H9 (cell line): ENCODE measurements at regions not wholly inside any gene's neighbourhood (a gene's known extent, or its start where the extent isn't known, plus 50 kb on each side); places are given as distances from the start of the nearest gene placed in this dataset.

ENCODE experiments used
- DNase-seq: peaks from one replicate; pipeline ENCODE4 v3.0.0-alpha.2; 2017
- H2AFZ ChIP-seq: one replicate; pipeline ENCODE4 v1.6.1; 2013; ENCODE audit warnings: mild to moderate bottlenecking, low read length, control low read depth, moderate library complexity
- H2AK5ac ChIP-seq: 2 replicates; pipeline ENCODE4 v1.6.1; 2013; ENCODE audit warnings: low read length, control low read depth, mixed read lengths; ENCODE audit not compliant: insufficient read length
- H2BK120ac ChIP-seq: one replicate; pipeline ENCODE4 v1.6.1; 2013; ENCODE audit warnings: low read depth, mild to moderate bottlenecking, low read length, control low read depth, inconsistent platforms; ENCODE audit not compliant: poor library complexity, severe bottlenecking
- H2BK12ac ChIP-seq: 2 replicates; pipeline ENCODE4 v1.6.1; 2013; ENCODE audit warnings: low read length, control low read depth, mixed read lengths, low read depth; ENCODE audit not compliant: insufficient read length
- H2BK15ac ChIP-seq: 2 replicates; pipeline ENCODE4 v1.6.1; 2013; ENCODE audit warnings: low read depth, low read length, control low read depth
- H2BK20ac ChIP-seq: one replicate; pipeline ENCODE4 v1.6.1; 2013; ENCODE audit warnings: low read depth, mild to moderate bottlenecking, low read length, control low read depth, inconsistent platforms; ENCODE audit not compliant: poor library complexity, severe bottlenecking
- H2BK5ac ChIP-seq: 2 replicates; pipeline ENCODE4 v1.6.1; 2013; ENCODE audit warnings: low read length, control low read depth, mixed read lengths; ENCODE audit not compliant: insufficient read length
- H3K14ac ChIP-seq: 2 replicates; pipeline ENCODE4 v1.6.1; 2013; ENCODE audit warnings: low read length, control low read depth; ENCODE audit not compliant: insufficient read depth
- H3K18ac ChIP-seq: 2 replicates; pipeline ENCODE4 v1.6.1; 2013; ENCODE audit warnings: low read depth, mild to moderate bottlenecking, mixed read lengths, low read length, control low read depth; ENCODE audit not compliant: insufficient read length
- H3K23ac ChIP-seq: 2 replicates; pipeline ENCODE4 v1.6.1; 2013; ENCODE audit warnings: low read length, control low read depth, mixed read lengths, low read depth; ENCODE audit not compliant: insufficient read length
- H3K23me2 ChIP-seq: 2 replicates; pipeline ENCODE4 v1.6.1; 2013; ENCODE audit warnings: low read depth, mild to moderate bottlenecking, mixed read lengths, low read length, control low read depth; ENCODE audit not compliant: insufficient read length, poor library complexity, severe bottlenecking
- H3K27ac ChIP-seq: 2 replicates; pipeline ENCODE4 v1.5.1; 2013; ENCODE audit warnings: low read length, control low read depth, mixed read lengths, low read depth; ENCODE audit not compliant: insufficient read length
- H3K27me3 ChIP-seq: 2 replicates; pipeline ENCODE4 v1.6.1; 2013; ENCODE audit warnings: low read length, control low read depth, inconsistent platforms; ENCODE audit not compliant: insufficient read depth
- H3K4ac ChIP-seq: 2 replicates; pipeline ENCODE4 v1.6.1; 2013; ENCODE audit warnings: low read depth, mild to moderate bottlenecking, control low read depth, inconsistent platforms, low read length, moderate library complexity
- H3K4me1 ChIP-seq: 2 replicates; pipeline ENCODE4 v1.6.1; 2013; ENCODE audit warnings: low read length, control low read depth, inconsistent platforms; ENCODE audit not compliant: insufficient read depth
- H3K4me2 ChIP-seq: 2 replicates; pipeline ENCODE4 v1.6.1; 2013; ENCODE audit warnings: low read length, control low read depth, mixed read lengths; ENCODE audit not compliant: insufficient read length, insufficient read depth
- H3K56ac ChIP-seq: 2 replicates; pipeline ENCODE4 v1.6.1; 2013; ENCODE audit warnings: low read depth, mild to moderate bottlenecking, mixed read lengths, low read length, control low read depth; ENCODE audit not compliant: insufficient read length
- H3K79me1 ChIP-seq: 2 replicates; pipeline ENCODE4 v1.6.1; 2013; ENCODE audit warnings: low read depth, mild to moderate bottlenecking, moderate library complexity, low read length, control low read depth, inconsistent platforms; ENCODE audit not compliant: insufficient read depth, poor library complexity, severe bottlenecking
- H3K79me2 ChIP-seq: 2 replicates; pipeline ENCODE4 v1.6.1; 2013; ENCODE audit warnings: low read length, control low read depth, inconsistent platforms; ENCODE audit not compliant: insufficient read depth
- H3K9ac ChIP-seq: 2 replicates; pipeline ENCODE4 v1.6.1; 2013; ENCODE audit warnings: low read length, control low read depth, mixed read lengths; ENCODE audit not compliant: insufficient read length; ENCODE audit errors: extremely low read depth
- H3K9me3 ChIP-seq: one replicate; pipeline ENCODE4 v1.6.1; 2013; ENCODE audit warnings: low read depth, low read length, inconsistent platforms; ENCODE audit not compliant: control insufficient read depth
- H3T11ph ChIP-seq: one replicate; pipeline ENCODE4 v1.6.1; 2013; ENCODE audit warnings: mild to moderate bottlenecking, low read length, control low read depth, inconsistent platforms
- H4K20me1 ChIP-seq: one replicate; pipeline ENCODE4 v1.6.1; 2013; ENCODE audit not compliant: control insufficient read depth, insufficient read length, insufficient read depth
- H4K5ac ChIP-seq: 2 replicates; pipeline ENCODE4 v1.6.1; 2013; ENCODE audit warnings: low read depth, mild to moderate bottlenecking, mixed read lengths, low read length, control low read depth; ENCODE audit not compliant: insufficient read length
- H4K8ac ChIP-seq: replicated peaks from 2 replicates; pipeline ENCODE4 v1.6.1; 2013; ENCODE audit warnings: low read length, control low read depth, mixed read lengths, low read depth; ENCODE audit not compliant: insufficient read length
- H4K91ac ChIP-seq: 2 replicates; pipeline ENCODE4 v1.6.1; 2013; ENCODE audit warnings: low read depth, mild to moderate bottlenecking, moderate library complexity, mixed read lengths, low read length, control low read depth; ENCODE audit not compliant: insufficient read length
- H3K27ac Mint-ChIP-seq, 3 experiments: 2 replicates in 2 of 3; 3 replicates in 1 of 3; pipeline ENCODE4 v1.8.0; 2020 to 2021; ENCODE audit warnings: mixed read lengths in 3 of 3, mild to moderate bottlenecking in 1 of 3, moderate library complexity in 1 of 3
- H3K27me3 Mint-ChIP-seq: 2 replicates; pipeline ENCODE4 v1.8.0; 2021; ENCODE audit warnings: low read depth, mild to moderate bottlenecking, moderate library complexity, mixed read lengths
- H3K36me3 Mint-ChIP-seq, 3 experiments: 2 replicates in 2 of 3; 3 replicates in 1 of 3; pipeline ENCODE4 v1.8.0; 2020 to 2021; ENCODE audit warnings: low read depth in 3 of 3, mixed read lengths in 3 of 3; ENCODE audit not compliant: insufficient read depth in 1 of 3
- H3K4me1 Mint-ChIP-seq, 2 experiments: 2 replicates each; pipeline ENCODE4 v1.8.0; 2020; ENCODE audit warnings: mixed read lengths in 2 of 2
- H3K4me3 Mint-ChIP-seq, 2 experiments: 2 replicates in 1 of 2; 3 replicates in 1 of 2; pipeline ENCODE4 v1.8.0; 2020 to 2021; ENCODE audit warnings: mild to moderate bottlenecking in 2 of 2, mixed read lengths in 2 of 2, moderate library complexity in 1 of 2
- H3K9me3 Mint-ChIP-seq, 2 experiments: 2 replicates in 1 of 2; 3 replicates in 1 of 2; pipeline ENCODE4 v1.8.0; 2020; ENCODE audit warnings: mild to moderate bottlenecking in 2 of 2, mixed read lengths in 2 of 2, moderate library complexity in 1 of 2
- CTCF ChIP-seq: fragments of 200-600 bp; sonication (generic); conservative IDR thresholded peaks from 3 replicates; pipeline ENCODE4 v1.8.0; 2021; ENCODE audit warnings: antibody characterized with exemption, mild to moderate bottlenecking

GRCh38 chr16:59121411-59122261, 387.5 kb upstream of the GOT2 start:
- Histone ChIP-seq H3K4me1 (peaks cover 2% of the 10 kb centered on the region; the same call in 1 of the 2 replicates), H3K14ac (no peak overlapping the region), H3K4ac (no peak overlapping the region), H3K27me3 (no peaks in the 10 kb centered on the region), H2BK20ac (no peak overlapping the region), H3K4me2 (no peak overlapping the region), H2AFZ (no peak overlapping the region), H3K23ac (no peak overlapping the region), H3K27ac (no peak overlapping the region), H3K79me1 (no peaks in the 10 kb centered on the region), H3K18ac (no peak overlapping the region), H2BK5ac (no peak overlapping the region), H4K91ac (no peak overlapping the region), H2AK5ac (no peak overlapping the region), H4K5ac (no peak overlapping the region), H3K9ac (no peak overlapping the region), H4K8ac (no peak overlapping the region), H3K9me3 (no peaks in the 10 kb centered on the region), H2BK15ac (no peak overlapping the region), H3K23me2 (no peaks in the 10 kb centered on the region), H3K79me2 (no peaks in the 10 kb centered on the region), H3T11ph (no peak overlapping the region), H2BK120ac (no peak overlapping the region), H3K56ac (no peak overlapping the region), H2BK12ac (no peak overlapping the region), H4K20me1 (no peaks in the 10 kb centered on the region)
- peaks cover 18 to 19% of the 10 kb centered on the region in 2 experiments for H3K4me1 Mint-ChIP-seq
- H3K9me3 Mint-ChIP-seq = peaks cover 0 to 3% of the 10 kb centered on the region in 2 experiments; a peak in 1 of 5 replicates
- DNase-seq = no peak
- no peak overlapping the region for H3K27ac Mint-ChIP-seq
- peaks cover 0 to 4% (median 0%) of the 10 kb centered on the region in 3 experiments; a peak in 2 of 7 replicates for H3K36me3 Mint-ChIP-seq
- no peak overlapping the region for H3K4me3 Mint-ChIP-seq
- no peaks in the 10 kb centered on the region for H3K27me3 Mint-ChIP-seq
- no peak for TF ChIP-seq CTCF
